AG08395 (cell line): ENCODE measurements at regions not wholly inside any gene's neighbourhood (a gene's known extent, or its start where the extent isn't known, plus 50 kb on each side); places are given as distances from the start of the nearest gene placed in this dataset.
"Not testable (repeated sequence)": the region's sequence is repeated elsewhere in the genome, so short reads cannot be mapped to it uniquely, and the experiment has no call there.

Source experiments
- DNase-seq: peaks from one replicate; pipeline ENCODE4 v3.0.0; 2012; ENCODE audit warnings: mixed read lengths, low spot score

DNA sequence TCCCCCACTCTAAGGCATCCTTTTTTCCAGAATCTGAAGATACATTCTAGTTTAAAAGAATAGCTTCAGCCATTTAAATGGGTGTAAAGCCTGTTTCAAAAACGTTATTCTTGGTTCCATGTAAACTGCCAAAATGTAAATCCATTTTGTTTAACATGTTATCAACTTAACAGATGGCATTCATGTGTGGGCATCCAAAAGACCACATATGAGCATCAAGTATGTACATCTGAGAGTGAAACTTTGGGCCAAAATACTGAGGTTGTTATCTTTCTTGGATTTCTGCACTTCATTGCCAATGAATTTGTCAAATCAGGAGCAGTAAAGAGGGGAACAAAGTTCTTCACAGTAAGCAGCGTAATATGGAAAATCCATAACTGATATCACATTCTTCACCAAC lies 395.4 kb downstream of the ZNF804A start:
- no peak for DNase-seq

DNA sequence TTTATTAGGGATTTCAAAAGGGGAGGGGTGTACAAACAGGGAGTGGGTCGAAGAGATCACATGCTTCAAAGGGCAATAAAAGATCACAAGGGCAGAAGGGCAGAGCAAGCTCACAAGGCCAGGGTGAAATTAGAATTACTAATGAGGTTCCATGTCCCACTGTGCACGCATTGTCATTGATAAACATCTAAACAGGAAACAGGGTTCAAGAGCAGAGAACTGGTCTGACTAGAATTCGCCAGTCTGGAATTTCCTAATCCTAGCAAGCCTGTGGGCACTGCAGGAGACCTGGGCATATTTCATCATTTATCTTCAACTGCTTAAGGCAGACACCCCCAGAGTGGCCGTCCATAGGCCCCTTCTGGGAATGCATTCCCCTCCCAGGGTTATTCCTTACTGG lies 408.2 kb downstream of the ZNF804A start:
- no peak for DNase-seq

DNA sequence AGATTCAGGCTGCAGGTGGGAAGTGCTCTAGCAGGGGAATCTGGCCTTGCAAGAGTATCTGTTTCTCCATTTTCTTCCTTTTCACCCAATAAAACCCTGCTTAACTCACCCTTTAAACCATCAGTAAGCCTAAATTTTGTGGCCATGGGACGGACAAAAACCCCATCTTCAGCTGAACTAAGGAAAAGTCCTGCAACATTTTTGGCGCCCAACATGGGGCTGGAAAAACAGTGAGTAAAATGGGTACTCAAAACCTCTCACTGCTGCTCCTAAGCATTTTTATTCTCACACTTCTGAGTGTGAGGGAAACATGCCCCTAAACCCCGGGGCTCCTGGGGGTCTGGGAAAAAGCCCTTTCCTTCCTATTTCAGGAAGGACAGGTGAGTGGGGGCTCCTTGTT lies 414.3 kb downstream of the ZNF804A start:
- no peak for DNase-seq

DNA sequence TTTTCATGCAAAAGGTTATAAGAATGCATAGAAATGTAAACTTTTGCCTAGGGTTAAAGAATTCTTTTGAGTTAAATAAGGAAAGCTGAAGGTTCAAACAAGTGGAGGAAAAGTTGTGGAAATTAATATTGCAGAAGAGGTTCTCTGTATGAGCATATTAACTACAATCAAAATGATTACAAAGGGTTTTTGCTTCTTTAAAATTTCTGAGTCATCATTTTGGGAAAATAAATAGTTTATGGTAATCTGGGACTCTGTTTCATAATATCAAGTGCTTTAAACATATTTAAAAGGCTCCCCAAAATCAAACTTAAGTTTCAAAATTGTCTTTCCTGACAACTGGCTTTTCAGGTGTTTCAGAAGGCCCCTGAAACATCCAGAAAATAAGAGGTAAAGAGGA lies 415.7 kb downstream of the ZNF804A start:
- no peak for DNase-seq

DNA sequence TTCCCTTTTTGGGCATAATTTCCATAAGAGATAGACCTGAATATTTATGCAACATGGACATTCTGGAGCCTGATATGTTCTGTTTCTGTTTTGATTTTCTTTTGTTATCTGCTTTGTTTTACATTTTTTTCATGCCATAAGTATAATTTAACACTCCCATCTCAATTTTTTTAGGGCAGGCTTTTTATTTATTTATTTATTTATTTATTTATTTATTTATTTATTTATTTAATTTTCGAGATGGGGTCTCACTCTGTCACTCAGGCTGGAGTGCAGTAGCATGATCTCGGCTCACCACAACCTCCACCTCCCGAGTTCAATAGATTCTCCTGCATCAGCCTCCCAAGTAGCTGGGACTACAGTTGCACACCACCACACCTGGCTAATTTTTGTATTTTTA lies 427.6 kb downstream of the ZNF804A start:
- DNase-seq = not testable (repeated sequence)

DNA sequence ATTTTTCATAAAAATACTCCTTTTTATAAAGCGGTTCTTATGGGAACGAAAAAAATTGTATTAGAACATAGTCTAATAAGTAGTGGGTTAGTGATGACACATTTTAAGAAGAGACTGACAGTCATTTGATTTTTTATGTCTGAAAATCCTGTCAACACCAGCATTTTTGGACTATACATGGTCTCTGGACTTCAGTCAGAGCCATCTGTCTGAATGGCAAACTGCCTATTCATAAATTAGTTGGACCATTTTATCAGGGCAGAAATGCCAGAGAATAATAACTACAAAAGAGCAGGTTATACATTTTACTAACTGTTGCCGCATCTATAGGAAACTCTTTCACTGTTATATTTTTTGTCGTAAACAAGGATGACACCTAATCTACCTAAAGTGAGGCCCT lies 437.6 kb downstream of the ZNF804A start:
- DNase-seq = no peak

DNA sequence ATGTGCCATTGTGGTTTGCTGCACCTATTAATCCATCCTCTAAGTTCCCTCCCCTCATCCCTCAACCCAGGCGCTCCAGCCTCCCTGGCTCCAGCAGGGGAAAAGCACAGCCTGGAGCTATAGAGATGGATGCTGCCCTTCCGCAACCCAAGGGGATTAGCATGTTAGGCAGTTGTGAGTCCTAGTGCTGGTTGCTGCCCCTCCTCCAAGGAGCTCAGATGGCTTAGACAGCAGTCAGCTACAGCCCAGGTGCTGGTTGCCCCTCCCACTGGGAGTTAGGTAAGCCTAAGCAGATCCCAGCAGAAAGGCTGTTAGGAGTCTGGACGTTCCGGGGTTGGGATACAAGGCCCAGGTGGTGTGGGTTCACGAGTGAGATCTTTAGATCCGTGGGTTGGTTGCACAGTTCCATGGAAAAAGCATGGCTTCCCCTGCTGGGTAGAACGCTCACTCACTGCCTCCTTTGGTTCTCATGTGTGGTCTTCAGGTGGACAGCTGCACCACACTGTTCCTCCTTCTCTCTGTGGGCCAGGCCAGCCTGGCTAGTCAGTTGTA lies 446.1 kb downstream of the ZNF804A start:
- no peak for DNase-seq

DNA sequence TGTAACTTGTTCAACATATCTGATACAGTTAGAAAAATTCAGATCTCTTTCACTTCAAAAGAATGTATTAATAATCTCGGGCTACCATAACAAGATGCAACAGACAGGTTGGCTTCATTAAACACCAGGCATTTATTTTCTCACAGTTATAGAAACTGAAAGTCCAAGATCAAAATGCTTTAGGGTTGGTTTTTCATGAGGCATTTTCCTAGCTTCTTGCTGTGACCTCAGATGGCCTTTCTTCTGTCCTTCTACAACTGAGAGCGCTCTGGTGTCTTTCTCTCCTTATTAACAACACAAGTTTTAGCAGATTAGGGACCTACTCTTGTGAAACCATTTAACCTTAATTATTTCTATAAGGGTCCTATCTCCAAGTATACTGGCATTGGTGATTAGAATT lies 452.5 kb downstream of the ZNF804A start:
- no peak for DNase-seq

DNA sequence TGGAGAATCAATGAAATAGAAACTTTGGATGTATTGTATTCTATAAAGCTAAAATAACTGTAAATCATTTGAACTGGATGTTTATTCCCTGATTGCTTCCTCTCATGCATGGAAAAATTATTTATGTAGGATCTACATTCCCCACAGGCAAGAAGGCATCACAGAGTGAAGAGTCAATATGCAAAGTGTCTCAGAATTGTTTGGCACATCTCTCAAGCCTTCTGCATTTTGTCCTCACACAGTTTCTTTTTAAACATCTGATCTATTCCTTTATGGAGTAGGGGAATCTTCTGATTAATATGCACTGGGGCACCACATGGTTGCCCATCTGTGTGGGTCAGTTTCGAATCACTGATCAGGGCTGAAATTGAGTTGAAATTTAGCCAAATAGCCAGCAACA lies 465.4 kb downstream of the ZNF804A start:
- no peak for DNase-seq

DNA sequence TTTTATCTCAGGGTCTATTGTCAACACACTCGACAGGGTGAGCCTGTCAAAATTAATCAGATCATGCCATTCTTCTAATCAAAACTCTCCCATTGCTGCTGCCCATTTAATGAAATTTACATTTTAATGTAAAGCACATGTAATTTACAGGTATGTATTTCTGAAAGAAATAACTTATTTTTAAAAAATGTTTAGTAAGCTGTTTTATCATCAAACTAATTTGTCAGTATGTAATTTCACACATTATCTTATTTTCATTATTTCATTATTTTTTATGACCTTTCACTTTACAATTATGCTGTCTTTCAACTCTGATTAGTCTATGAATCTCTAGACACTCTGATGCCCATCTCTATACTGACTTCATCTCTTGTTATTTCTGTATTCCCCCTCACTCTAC lies 467.8 kb downstream of the ZNF804A start:
- DNase-seq = no peak

DNA sequence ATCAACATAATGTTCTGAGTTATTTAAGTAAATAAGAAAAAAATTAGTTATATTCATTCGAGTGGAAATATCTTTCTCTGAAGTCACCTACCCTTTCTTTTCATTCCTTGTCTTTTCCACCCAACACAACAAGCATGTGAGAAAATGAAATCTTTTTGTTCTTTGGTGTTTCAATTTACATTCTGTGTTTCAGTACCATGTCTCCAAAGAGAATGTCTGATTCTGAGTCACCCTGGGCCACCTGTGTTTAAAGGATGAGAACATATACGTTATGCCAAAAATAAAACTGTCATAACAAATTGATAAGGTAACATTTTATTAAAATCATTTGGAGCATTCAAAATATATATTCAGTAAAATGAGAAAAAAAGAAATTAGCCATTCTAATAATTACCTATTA lies 470.8 kb downstream of the ZNF804A start:
- no peak for DNase-seq

DNA sequence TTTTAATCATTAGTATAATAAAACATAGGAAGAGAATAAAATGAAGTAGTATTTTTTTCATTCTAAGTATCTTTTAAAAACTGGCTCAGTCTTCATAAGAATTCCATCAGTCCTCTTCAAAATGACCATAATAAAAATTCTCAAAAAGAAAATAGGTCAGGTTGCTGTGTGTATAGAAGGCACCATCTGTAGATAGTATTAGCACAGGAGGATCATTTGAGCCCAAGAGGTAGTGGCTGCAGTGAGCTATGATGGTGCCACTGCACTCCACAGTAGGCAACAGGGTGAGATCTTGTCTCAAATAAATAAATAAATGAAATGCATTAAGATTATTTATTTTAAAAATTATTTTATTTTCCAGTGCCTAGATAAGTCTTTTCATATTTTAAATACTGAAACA lies 475.8 kb downstream of the ZNF804A start:
- DNase-seq = no peak

DNA sequence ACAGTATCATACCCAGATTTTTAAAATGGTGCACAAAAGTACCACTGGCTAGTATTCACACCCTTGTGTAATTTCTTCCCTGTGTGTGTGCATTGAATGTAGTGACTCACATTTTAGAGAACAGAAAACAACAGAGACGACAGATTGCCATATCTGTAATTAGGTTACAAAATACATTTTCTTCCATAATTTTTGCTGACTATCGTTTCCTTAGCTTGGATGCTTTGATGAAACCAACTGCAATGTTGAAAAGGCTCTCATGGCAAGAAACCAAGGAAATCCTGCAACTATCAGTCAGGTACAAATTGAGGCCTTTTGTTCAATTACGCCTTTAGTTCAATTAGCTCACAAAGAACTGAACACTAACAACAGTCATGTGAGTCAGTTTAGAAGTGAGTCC lies 484.4 kb downstream of the ZNF804A start:
- DNase-seq = no peak

DNA sequence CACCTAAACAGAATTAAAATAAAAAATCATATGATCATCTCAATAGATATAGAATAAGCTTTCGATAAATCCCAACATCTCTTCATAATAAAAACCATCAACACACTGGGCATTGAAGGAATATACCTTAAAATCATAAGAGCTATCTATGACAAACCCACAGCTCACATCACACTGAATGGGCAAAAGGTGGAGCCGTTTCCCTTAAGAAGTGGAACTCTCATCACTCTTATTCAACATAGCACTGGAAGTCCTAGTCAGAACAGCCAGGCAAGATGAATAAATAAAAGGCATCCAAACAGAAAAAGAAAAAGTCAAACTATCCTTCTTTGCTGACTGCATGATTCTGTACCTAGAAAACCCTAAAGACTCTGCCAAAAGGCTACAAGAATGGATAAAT lies 510.3 kb downstream of the ZNF804A start:
- no peak for DNase-seq

DNA sequence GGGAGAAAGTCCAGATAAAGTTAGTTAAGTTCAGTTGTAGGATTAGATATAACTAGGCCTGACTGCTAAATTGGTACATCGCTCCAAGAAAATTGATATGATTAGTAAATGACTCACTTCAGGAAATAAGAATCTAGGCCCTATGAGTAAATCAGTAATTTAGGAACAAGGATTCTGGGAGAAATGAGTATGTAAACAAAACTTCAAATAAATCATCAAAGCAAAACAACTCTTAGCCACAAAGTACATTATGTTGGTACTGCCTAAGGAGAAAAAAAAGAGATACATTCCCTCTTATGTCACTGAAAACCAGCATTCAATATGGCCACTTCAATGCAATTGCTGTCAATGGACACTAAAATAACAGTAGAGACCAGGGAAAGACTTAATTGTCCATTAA lies 529.1 kb downstream of the ZNF804A start:
- DNase-seq = no peak

DNA sequence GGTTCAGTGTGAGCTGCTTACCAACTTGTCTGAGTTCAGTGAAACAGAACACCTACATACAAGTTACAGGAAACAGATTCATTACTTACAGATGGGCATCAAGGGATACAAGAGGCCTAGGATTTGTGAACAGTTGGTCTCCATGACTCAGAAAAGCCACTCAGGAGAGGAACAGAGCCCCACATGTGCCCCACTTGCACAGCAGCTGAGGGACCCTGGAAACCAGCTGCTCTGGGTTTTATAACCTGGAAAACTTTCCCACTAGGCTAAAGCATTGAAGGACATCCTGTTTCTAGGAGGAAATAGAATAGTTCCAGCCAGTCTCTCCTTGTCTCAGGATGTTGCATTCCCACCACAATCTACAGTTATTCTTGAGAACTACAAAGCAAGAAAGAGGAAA lies 530.0 kb downstream of the ZNF804A start:
- DNase-seq = no peak

DNA sequence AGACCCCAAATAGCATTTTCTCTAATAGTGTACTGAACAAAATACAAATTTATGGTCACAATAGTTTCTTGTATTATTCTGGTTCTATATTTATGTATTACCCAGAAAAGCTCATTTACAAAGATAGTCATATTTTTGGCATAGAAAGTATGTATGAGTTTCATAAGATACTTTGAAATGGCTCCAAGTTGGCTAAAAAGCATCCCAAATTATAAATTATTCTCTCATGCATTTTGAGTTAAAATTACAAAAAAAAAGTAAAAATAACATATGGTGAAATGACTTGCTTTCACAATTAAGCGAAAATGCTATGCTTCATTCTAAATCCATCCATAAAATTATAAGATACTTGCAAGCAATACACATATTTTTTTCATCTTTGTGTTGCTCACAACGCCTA lies 530.7 kb downstream of the ZNF804A start:
- DNase-seq = no peak

DNA sequence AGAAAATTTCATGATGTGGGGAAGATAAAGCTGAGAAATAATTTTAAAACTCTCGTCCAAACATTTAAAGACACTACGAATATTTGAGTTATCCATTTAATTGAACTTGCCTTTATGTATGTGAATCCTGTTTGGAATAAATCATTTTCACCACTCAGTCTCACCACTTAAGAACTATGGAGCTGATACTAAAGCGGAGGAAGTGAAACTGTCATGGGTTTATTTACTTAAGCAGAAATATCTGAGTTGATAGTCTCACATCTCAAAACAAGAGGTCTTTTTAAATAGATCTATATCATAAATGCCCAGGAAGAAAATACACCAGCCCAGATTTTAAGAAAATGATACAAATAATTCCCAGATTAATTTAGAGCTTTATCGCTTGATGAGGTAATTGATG lies 532.4 kb downstream of the ZNF804A start:
- DNase-seq = no peak

DNA sequence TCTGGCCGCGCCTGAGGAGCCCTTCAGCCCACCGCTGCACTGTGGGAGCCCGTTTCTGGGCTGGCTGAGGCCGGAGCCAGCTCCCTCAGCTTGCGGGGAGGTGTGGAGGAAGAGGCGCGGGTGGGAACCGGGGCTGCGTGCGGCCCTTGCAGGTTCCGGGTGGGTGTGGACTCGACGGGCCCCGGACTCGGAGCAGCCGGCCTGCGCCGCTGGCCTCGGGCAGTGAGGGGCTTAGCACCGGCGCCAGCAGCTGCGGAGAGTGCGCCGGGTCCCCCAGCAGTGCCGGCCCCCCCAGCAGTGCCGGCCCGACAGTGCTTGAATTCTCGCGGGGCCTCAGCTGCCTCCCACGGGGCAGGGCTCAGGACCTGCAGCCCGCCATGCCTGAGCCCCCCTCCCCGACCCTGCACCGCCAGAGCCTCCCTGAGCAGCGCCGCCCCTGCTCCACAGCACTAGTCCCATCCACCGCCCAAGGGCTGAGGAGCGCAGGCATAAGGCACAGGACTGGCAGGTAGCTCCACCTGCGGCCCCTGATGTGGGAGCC lies 534.2 kb downstream of the ZNF804A start:
- DNase-seq = no peak

DNA sequence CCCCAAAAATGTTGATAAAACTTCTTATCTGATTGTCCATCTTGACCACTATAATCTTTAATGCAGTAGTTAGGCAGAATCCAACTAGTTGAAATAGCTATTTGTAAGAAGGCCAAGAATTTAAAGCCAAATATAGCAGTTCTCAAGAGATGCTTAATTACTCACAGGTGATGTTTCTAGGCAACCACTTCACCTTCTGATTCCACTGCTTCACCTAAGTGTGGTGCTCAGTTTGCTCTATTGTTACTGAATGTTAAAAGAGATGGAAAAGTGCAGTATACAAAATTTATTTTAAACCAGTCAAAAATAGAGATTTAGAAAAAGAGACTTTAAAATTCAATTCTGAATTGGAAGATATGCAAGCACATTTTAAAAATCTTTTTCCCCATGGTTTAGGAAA lies 539.4 kb downstream of the ZNF804A start:
- DNase-seq = no peak

DNA sequence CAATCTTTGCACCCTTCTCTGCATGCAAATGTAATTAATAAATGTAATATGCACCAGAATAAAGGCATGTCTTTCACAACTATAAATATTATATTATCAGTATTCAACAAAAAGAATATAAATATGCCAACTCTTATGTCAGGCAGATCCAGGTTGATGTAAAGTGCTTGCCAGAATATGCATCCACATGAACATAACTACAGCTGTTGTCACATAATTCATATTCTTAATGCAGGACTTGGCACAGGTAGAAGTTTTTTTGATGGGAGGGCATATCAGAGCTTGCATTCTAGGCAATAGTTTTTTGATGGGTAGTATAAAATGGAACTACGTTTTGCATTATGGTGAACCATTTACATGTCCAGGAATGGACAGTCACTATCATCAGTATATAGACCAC lies 544.3 kb downstream of the ZNF804A start:
- DNase-seq = no peak

DNA sequence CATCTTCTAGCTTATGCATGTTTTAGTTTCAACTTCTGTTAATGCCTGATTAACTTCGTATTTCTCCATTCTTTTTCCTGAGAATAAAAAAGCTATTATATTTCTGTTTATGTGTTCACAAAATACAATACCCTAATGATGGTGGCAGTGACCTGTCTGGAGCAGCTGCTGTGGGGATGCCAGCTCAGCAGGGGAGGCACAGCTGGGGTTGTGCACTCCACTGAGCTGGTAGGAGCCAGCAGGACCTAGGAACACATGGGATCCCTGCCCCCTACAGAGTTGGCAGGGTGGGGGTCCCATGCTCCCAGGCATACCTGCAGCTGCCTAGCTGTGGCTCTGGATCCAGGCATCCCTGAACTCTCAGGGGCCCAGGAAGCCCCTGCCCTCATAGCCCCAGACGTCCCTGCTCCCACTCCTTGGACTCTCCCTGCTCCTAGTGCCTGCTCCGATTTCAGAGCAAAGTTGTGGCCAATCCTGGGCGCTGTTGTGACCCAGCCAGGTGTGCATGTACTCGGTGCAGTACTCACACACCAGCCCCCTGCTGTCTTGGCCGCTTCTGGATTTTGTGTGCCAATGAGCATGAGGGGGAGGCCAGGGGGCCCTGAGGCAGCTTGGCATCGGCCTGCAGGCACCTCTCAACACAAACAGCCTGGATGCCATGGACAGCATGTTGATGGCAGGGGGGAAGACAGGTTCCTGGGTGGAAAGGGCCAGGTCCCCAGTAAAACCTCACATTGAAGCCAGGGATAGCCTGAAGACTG lies 546.0 kb downstream of the ZNF804A start:
- DNase-seq = no peak

DNA sequence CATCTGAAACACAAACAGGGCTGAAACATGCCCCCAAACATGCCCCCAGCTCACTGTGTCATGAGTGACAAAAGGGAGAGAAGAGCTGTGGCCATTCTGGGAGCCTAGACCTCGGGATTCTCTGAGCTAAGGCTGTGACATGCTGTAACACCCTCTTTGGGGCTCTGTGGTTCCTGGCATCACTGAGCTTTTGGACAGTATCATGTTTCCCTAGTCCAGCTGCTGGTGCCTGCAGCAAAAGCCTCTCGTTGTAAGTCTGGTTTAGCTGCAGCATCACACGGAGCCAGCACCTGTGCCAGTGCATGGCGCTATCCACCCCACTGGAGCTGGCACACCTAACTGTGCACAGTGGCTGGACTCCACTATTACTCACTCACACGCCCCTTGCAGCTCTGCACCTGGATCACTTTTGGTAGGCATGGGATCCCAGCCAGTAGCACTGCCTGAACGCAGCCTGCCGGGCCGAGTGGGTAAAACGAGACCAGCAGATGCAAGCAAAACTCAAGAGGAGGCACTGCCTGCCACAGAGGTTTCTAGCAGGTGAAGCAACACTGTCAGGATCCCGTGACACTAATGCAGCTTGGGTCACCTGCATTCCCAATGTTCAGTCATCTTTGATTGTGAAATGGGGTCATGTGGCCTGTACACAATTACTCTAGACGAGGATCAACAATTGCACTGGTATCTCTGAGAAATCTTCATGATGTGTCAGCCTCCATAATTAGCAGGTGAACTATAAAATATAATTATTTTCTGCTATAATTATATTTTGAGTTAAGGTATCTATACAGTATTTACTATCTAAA lies 547.2 kb downstream of the ZNF804A start:
- DNase-seq = no peak
